ENCODE measurements at regions not wholly inside any gene's neighbourhood (a gene's known extent, or its start where the extent isn't known, plus 50 kb on each side); places are given as distances from the start of the nearest gene placed in this dataset.

- no peak for DNase-seq (ENCODE audit: extremely low spot score)
- TF ChIP-seq LEF1 (IDR thresholded peaks at IDR 0.05; ENCODE audit: borderline replicate concordance) (no peak), CTBP1 (IDR thresholded peaks at IDR 0.05; ENCODE audit: borderline replicate concordance) (no peak), FOXA1 (IDR thresholded peaks at IDR 0.05) (no peak), ELF4 (IDR thresholded peaks at IDR 0.05) (no peak), BHLHE40 (IDR thresholded peaks at IDR 0.05; ENCODE audit: borderline replicate concordance) (no peak), HDGF (IDR thresholded peaks at IDR 0.05; ENCODE audit: borderline replicate concordance) (no peak), ZNF384 (IDR thresholded peaks at IDR 0.05) (no peak)
- TF ChIP-seq, protein P1, sequence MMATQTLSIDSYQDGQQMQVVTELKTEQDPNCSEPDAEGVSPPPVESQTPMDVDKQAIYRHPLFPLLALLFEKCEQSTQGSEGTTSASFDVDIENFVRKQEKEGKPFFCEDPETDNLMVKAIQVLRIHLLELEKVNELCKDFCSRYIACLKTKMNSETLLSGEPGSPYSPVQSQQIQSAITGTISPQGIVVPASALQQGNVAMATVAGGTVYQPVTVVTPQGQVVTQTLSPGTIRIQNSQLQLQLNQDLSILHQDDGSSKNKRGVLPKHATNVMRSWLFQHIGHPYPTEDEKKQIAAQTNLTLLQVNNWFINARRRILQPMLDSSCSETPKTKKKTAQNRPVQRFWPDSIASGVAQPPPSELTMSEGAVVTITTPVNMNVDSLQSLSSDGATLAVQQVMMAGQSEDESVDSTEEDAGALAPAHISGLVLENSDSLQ (IDR thresholded peaks at IDR 0.05) = no peak
- CTCF ChIA-PET = no interaction called here
- POLR2A ChIA-PET = no interaction called here
These were observed 474.4 kb upstream of the AGTR1 start for GRCh38 chr3:148223266-148223665.

DNA sequence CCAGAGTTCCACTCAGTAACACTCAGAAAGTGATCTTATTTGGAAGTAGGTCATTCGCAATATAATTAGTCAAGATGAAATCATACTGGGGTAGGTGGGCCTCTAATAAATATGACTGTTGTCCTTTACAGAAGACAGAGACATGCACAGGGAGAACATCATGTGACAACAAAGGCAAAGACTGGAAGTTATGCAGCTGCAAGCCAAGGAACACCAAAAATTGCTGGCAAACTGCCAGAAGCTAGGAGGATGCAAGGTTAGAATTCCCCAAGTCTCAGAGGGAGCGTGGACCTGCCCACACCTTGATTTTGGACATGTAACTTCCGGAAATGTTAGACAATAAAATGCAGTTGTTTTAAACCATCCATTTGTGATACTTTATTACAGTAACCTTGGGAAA is 471.5 kb upstream of the AGTR1 start:
- POLR2A ChIA-PET = no interaction called here
- TF ChIP-seq SUZ12 (IDR thresholded peaks at IDR 0.05) = no peak
- no peak for TF ChIP-seq LEF1 (IDR thresholded peaks at IDR 0.05; ENCODE audit: borderline replicate concordance)
- CTCF ChIA-PET = no interaction called here

GRCh38 chr3:148227534-148227933 is 470.2 kb upstream of the AGTR1 start:
- no peak for TF ChIP-seq FOXK2 (IDR thresholded peaks at IDR 0.05)
- TF ChIP-seq, protein P1 (IDR thresholded peaks at IDR 0.05) = no peak
- no peak for TF ChIP-seq CTBP1 (IDR thresholded peaks at IDR 0.05; ENCODE audit: borderline replicate concordance)
- no peak for TF ChIP-seq SP1 (IDR thresholded peaks at IDR 0.05)
- TF ChIP-seq LEF1 (IDR thresholded peaks at IDR 0.05; ENCODE audit: borderline replicate concordance) = no peak
- no peak for TF ChIP-seq L3MBTL2 (conservative IDR thresholded peaks at IDR 0.05)
- no peak for TF ChIP-seq ELF4 (IDR thresholded peaks at IDR 0.05)
- TF ChIP-seq ZNF384 (IDR thresholded peaks at IDR 0.05) = no peak
- TF ChIP-seq NFRKB (IDR thresholded peaks at IDR 0.05) = no peak
- TF ChIP-seq HDGF (IDR thresholded peaks at IDR 0.05; ENCODE audit: borderline replicate concordance) = no peak
- no peak for TF ChIP-seq FOXM1 (IDR thresholded peaks at IDR 0.05; ENCODE audit: borderline replicate concordance)
- no peak for TF ChIP-seq ARNT (IDR thresholded peaks at IDR 0.05)
- no peak for TF ChIP-seq TARDBP (IDR thresholded peaks at IDR 0.05)
- TF ChIP-seq BHLHE40 (IDR thresholded peaks at IDR 0.05; ENCODE audit: borderline replicate concordance) = no peak
- TF ChIP-seq FOXA1 (IDR thresholded peaks at IDR 0.05) = no peak
- DNase-seq (ENCODE audit: extremely low spot score) = no peak
- POLR2A ChIA-PET = no interaction called here
- CTCF ChIA-PET = no interaction called here

More for the DNA sequence above, 471.5 kb upstream of the AGTR1 start:
- DNase-seq (ENCODE audit: extremely low spot score) = no peak

GRCh38 chr3:148229107-148229506 is 468.6 kb upstream of the AGTR1 start:
- no peak for DNase-seq (ENCODE audit: extremely low spot score)
- TF ChIP-seq FOXK2 (IDR thresholded peaks at IDR 0.05) (no peak), CTBP1 (IDR thresholded peaks at IDR 0.05; ENCODE audit: borderline replicate concordance) (no peak), BHLHE40 (IDR thresholded peaks at IDR 0.05; ENCODE audit: borderline replicate concordance) (no peak), SP1 (IDR thresholded peaks at IDR 0.05) (no peak), LEF1 (IDR thresholded peaks at IDR 0.05; ENCODE audit: borderline replicate concordance) (no peak), ARNT (IDR thresholded peaks at IDR 0.05) (no peak)
- ChIA-PET CTCF (no interaction called here), POLR2A (no interaction called here)

- TF ChIP-seq HDGF (IDR thresholded peaks at IDR 0.05; ENCODE audit: borderline replicate concordance) = no peak
- TF ChIP-seq, protein P1 (IDR thresholded peaks at IDR 0.05) = no peak
- no peak for DNase-seq (ENCODE audit: extremely low spot score)
- ChIA-PET POLR2A (no interaction called here), CTCF (no interaction called here)
These were observed 467.2 kb upstream of the AGTR1 start for GRCh38 chr3:148230473-148230872.

DNA sequence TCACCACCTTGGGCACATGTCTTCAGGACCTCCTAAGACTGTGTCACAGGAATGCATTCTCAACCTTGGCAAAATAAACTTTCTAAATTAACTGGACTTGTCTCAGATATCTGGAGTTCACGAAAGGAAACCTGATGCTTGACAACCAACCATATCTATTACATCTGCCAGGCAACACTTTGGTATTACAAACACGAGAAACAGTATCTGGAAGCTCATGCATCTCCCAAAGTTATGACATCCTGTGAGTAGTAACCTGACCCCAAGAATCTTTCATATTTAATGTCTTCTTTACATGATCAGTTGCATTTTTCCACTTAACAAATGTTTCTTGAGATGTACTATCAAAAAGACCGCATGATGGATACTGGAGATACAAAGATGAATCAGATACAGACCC is 465.3 kb upstream of the AGTR1 start:
- TF ChIP-seq ARNT (IDR thresholded peaks at IDR 0.05) (no peak), CTBP1 (IDR thresholded peaks at IDR 0.05; ENCODE audit: borderline replicate concordance) (no peak)
- ChIA-PET CTCF (no interaction called here), POLR2A (no interaction called here)
- no peak for DNase-seq (ENCODE audit: extremely low spot score)

- CTCF ChIA-PET = no interaction called here
- DNase-seq (ENCODE audit: extremely low spot score) = no peak
- TF ChIP-seq FOXK2 (IDR thresholded peaks at IDR 0.05) (no peak), L3MBTL2 (conservative IDR thresholded peaks at IDR 0.05) (no peak), FOXM1 (IDR thresholded peaks at IDR 0.05; ENCODE audit: borderline replicate concordance) (no peak), BHLHE40 (IDR thresholded peaks at IDR 0.05; ENCODE audit: borderline replicate concordance) (no peak), CTBP1 (IDR thresholded peaks at IDR 0.05; ENCODE audit: borderline replicate concordance) (no peak), LEF1 (IDR thresholded peaks at IDR 0.05; ENCODE audit: borderline replicate concordance) (no peak), ZNF384 (IDR thresholded peaks at IDR 0.05) (no peak), ELF4 (IDR thresholded peaks at IDR 0.05) (no peak), SUZ12 (IDR thresholded peaks at IDR 0.05) (no peak), SP1 (IDR thresholded peaks at IDR 0.05) (no peak), FOXA1 (IDR thresholded peaks at IDR 0.05) (no peak), ARNT (IDR thresholded peaks at IDR 0.05) (no peak)
- TF ChIP-seq, protein P1 (IDR thresholded peaks at IDR 0.05) = no peak
- POLR2A ChIA-PET = no interaction called here
These were observed 464.3 kb upstream of the AGTR1 start for GRCh38 chr3:148233403-148233802.

Data from HEK293T (cell line).